ENCODE measurements at regions not wholly inside any gene's neighbourhood (a gene's known extent, or its start where the extent isn't known, plus 50 kb on each side); places are given as distances from the start of the nearest gene placed in this dataset.
"Not testable (repeated sequence)": the region's sequence is repeated elsewhere in the genome, so short reads cannot be mapped to it uniquely, and the experiment has no call there.

- 78 to 87% (median 79%) methylated on average over 7 of the region's 7 CpGs for WGBS, 3 donors
- Histone ChIP-seq H3K36me3 (ENCODE audit: insufficient read depth in 1 of 2, low read depth in 1 of 2) (no peaks in the 10 kb centered on the region), H3K27me3 (ENCODE audit: insufficient read depth in 3 of 3, low read length in 2 of 3) (no peaks in the 10 kb centered on the region), H3K9me3 (no peaks in the 10 kb centered on the region), H3K4me1 (no peaks in the 10 kb centered on the region), H3K27ac (no peak overlapping the region), H3K4me3 (no peak overlapping the region)
- intact Hi-C loops (cut with DNase I): no loop called here
- DNase-seq: no peak
- TF ChIP-seq CTCF (IDR thresholded peaks at IDR 0.05): no peak
- ATAC-seq: no peak
These were observed 138.6 kb upstream of the FHL2 start for GRCh38 chr2:105537466-105537865.

GRCh38 chr2:105536175-105536574 is 137.3 kb upstream of the FHL2 start:
- Histone ChIP-seq H3K27ac (no peak overlapping the region), H3K4me3 (no peak overlapping the region), H3K9me3 (no peaks in the 10 kb centered on the region), H3K27me3 (ENCODE audit: insufficient read depth in 3 of 3, low read length in 2 of 3) (no peaks in the 10 kb centered on the region), H3K4me1 (no peaks in the 10 kb centered on the region), H3K36me3 (ENCODE audit: insufficient read depth in 1 of 2, low read depth in 1 of 2) (no peaks in the 10 kb centered on the region)
- DNase-seq (no peak), ATAC-seq (no peak)
- intact Hi-C loops (cut with DNase I): no loop called here
- TF ChIP-seq CTCF (IDR thresholded peaks at IDR 0.05): no peak
- 42 to 64% (median 50%) methylated on average over 3 of the region's 3 CpGs for WGBS, 3 donors

- H3K27ac ChIP-seq; H3K36me3 ChIP-seq (ENCODE audit: insufficient read depth in 1 of 2, low read depth in 1 of 2); intact Hi-C loops (cut with DNase I); ATAC-seq; H3K4me1 ChIP-seq; H3K27me3 ChIP-seq (ENCODE audit: insufficient read depth in 3 of 3, low read length in 2 of 3); H3K4me3 ChIP-seq; DNase-seq; H3K9me3 ChIP-seq: not testable (repeated sequence)
These were observed 130.4 kb upstream of the FHL2 start for GRCh38 chr2:105529258-105529657.

GRCh38 chr2:105526000-105526925 is 127.4 kb upstream of the FHL2 start:
- H3K4me3 ChIP-seq: no peak overlapping the region
- H3K27ac ChIP-seq: no peak overlapping the region
- no peaks in the 10 kb centered on the region for H3K4me1 ChIP-seq
- no peaks in the 10 kb centered on the region for H3K9me3 ChIP-seq
- intact Hi-C loops (cut with DNase I): no loop called here
- 74 to 80% (median 78%) methylated on average over 29 to 30 of the region's 30 CpGs for WGBS, 3 donors
- H3K36me3 ChIP-seq (ENCODE audit: insufficient read depth in 1 of 2, low read depth in 1 of 2): no peaks in the 10 kb centered on the region
- no peaks in the 10 kb centered on the region for H3K27me3 ChIP-seq (ENCODE audit: insufficient read depth in 3 of 3, low read length in 2 of 3)
- ATAC-seq: peak in 1 of 4 donors; percentile 37
- no peak for DNase-seq
- no peak for TF ChIP-seq CTCF (IDR thresholded peaks at IDR 0.05)

- Histone ChIP-seq H3K4me3 (no peak overlapping the region), H3K4me1 (no peaks in the 10 kb centered on the region), H3K9me3 (no peaks in the 10 kb centered on the region), H3K36me3 (ENCODE audit: insufficient read depth in 1 of 2, low read depth in 1 of 2) (no peaks in the 10 kb centered on the region), H3K27ac (no peak overlapping the region), H3K27me3 (ENCODE audit: insufficient read depth in 3 of 3, low read length in 2 of 3) (no peaks in the 10 kb centered on the region)
- intact Hi-C loops (cut with DNase I): no loop called here
- DNase-seq (no peak), ATAC-seq (no peak)
- no peak for TF ChIP-seq CTCF (IDR thresholded peaks at IDR 0.05)
- 94 to 97% (median 96%) methylated on average over 6 of the region's 6 CpGs for WGBS, 3 donors
These were observed 126.3 kb upstream of the FHL2 start for GRCh38 chr2:105525201-105525600.
